Kidney (tissue), 13 donors: ENCODE measurements at regions not wholly inside any gene's neighbourhood (a gene's known extent, or its start where the extent isn't known, plus 50 kb on each side); places are given as distances from the start of the nearest gene placed in this dataset.
"Not testable (repeated sequence)": the region's sequence is repeated elsewhere in the genome, so short reads cannot be mapped to it uniquely, and the experiment has no call there.

Source experiments
- DNase-seq, 5 donors: peaks; one replicate each; pipeline ENCODE4 v3.0.0-alpha.2; 2013 to 2020
- FAIRE-seq: peaks from 2 replicates; lab custom pipeline; 2012; peaks lifted over from hg19 to GRCh38; lab: Jason Lieb, UNC
- H3K27ac ChIP-seq, 2 donors: one replicate each; pipeline ENCODE4 v1.7.0; 2013; ENCODE audit warnings: low read depth in 2 of 2, low read length in 2 of 2, inconsistent platforms in 1 of 2
- H3K27me3 ChIP-seq: one replicate; pipeline ENCODE4 v1.7.1; 2013; ENCODE audit warnings: low read length, inconsistent platforms; ENCODE audit not compliant: control insufficient read depth, insufficient read depth
- H3K36me3 ChIP-seq, 3 donors: one replicate each; pipeline versions ENCODE4 v1.7.0 to v1.7.1; 2013; ENCODE audit warnings: low read length in 3 of 3, control low read depth in 1 of 3, inconsistent platforms in 1 of 3; ENCODE audit not compliant: insufficient read depth in 3 of 3, control insufficient read depth in 2 of 3
- H3K4me1 ChIP-seq, 3 donors: one replicate each; pipeline versions ENCODE4 v1.7.0 to v1.7.1; 2013; ENCODE audit warnings: low read length in 3 of 3, inconsistent platforms in 1 of 3, low read depth in 1 of 3; ENCODE audit not compliant: control insufficient read depth in 2 of 3, insufficient read depth in 2 of 3
- H3K4me3 ChIP-seq, 3 donors: one replicate each; pipeline versions ENCODE4 v1.7.0 to v1.8.1; 2013; ENCODE audit warnings: low read length in 3 of 3, control low read depth in 1 of 3, inconsistent platforms in 1 of 3
- H3K9ac ChIP-seq, 3 donors: one replicate each; pipeline versions ENCODE4 v1.7.0 to v1.7.1; 2013; ENCODE audit warnings: low read length in 3 of 3, control low read depth in 1 of 3, inconsistent platforms in 1 of 3
- H3K9me3 ChIP-seq, 3 donors: one replicate each; pipeline versions ENCODE4 v1.7.0 to v1.7.1; 2013; ENCODE audit warnings: low read length in 3 of 3, control low read depth in 1 of 3, inconsistent platforms in 1 of 3; ENCODE audit not compliant: control insufficient read depth in 2 of 3, insufficient read depth in 1 of 3
- CTCF ChIP-seq: IDR thresholded peaks from 3 replicates; pipeline ENCODE4 v1.5.1; 2012; ENCODE audit warnings: mild to moderate bottlenecking, moderate library complexity, borderline replicate concordance; ENCODE audit not compliant: insufficient read depth; ENCODE audit errors: extremely low read depth
- intact Hi-C: fragments of 100-400 bp; cut with DNase I; formaldehyde crosslinking; loops from one replicate; pipeline ENCODE4 v1.11.1; 2022
- donor health status: control.
- donor health status: control.
- donor health status: control.
- donor health status: control.
- donor health status: control.
- donor health status: DM: yes; HTN: yes; CAD: no.
- donor health status: Normal renal cell carcinoma (clear cell type).

GRCh38 chr5:100364757-100365478 lies 170.3 kb upstream of the FAM174A start:
- H3K4me3 ChIP-seq, DNase-seq, intact Hi-C loops, FAIRE-seq, H3K4me1 ChIP-seq, H3K9ac ChIP-seq, H3K9me3 ChIP-seq, H3K36me3 ChIP-seq, H3K27ac ChIP-seq, H3K27me3 ChIP-seq: not testable (repeated sequence)

- H3K4me3 ChIP-seq, H3K9me3 ChIP-seq, H3K36me3 ChIP-seq, H3K9ac ChIP-seq, FAIRE-seq, H3K27ac ChIP-seq, intact Hi-C loops, H3K27me3 ChIP-seq, DNase-seq, H3K4me1 ChIP-seq: not testable (repeated sequence)
Measured at GRCh38 chr5:100364343-100364742, 170.8 kb upstream of the FAM174A start.

GRCh38 chr5:100359998-100360397 lies 175.2 kb upstream of the FAM174A start:
- intact Hi-C loops, FAIRE-seq, H3K27ac ChIP-seq, H3K4me3 ChIP-seq, H3K9ac ChIP-seq, DNase-seq, H3K9me3 ChIP-seq, H3K36me3 ChIP-seq, H3K4me1 ChIP-seq, H3K27me3 ChIP-seq: not testable (repeated sequence)

GRCh38 chr5:100346269-100346668 lies 188.9 kb upstream of the FAM174A start:
- H3K36me3 ChIP-seq, H3K4me1 ChIP-seq, FAIRE-seq, H3K9ac ChIP-seq, H3K4me3 ChIP-seq, H3K9me3 ChIP-seq, H3K27me3 ChIP-seq, intact Hi-C loops, H3K27ac ChIP-seq: not testable (repeated sequence)
- peak in 3 of 5 donors; percentile 12 to 45 (median 43) for DNase-seq

- H3K4me1 ChIP-seq, H3K4me3 ChIP-seq, H3K27ac ChIP-seq, H3K9me3 ChIP-seq, DNase-seq, H3K9ac ChIP-seq, FAIRE-seq, H3K36me3 ChIP-seq, intact Hi-C loops, H3K27me3 ChIP-seq: not testable (repeated sequence)
Measured at GRCh38 chr5:100341485-100341884, 193.7 kb upstream of the FAM174A start.

- no peak overlapping the region for H3K27ac ChIP-seq
- DNase-seq = no peak
- H3K9ac ChIP-seq = no peak overlapping the region
- TF ChIP-seq CTCF = no peak
- no peaks in the 10 kb centered on the region for H3K4me1 ChIP-seq
- no peak overlapping the region for H3K4me3 ChIP-seq
- H3K9me3 ChIP-seq = no peaks in the 10 kb centered on the region
- intact Hi-C loops = no loop called here
- FAIRE-seq = no peak
- no peaks in the 10 kb centered on the region for H3K36me3 ChIP-seq
- H3K27me3 ChIP-seq = no peaks in the 10 kb centered on the region
Measured at GRCh38 chr5:100322483-100322882, 212.7 kb upstream of the FAM174A start.
